Kidney (tissue), 13 donors: ENCODE measurements at regions not wholly inside any gene's neighbourhood (a gene's known extent, or its start where the extent isn't known, plus 50 kb on each side); places are given as distances from the start of the nearest gene placed in this dataset.

Experiments used
- DNase-seq, 5 donors: peaks; one replicate each; pipeline ENCODE4 v3.0.0-alpha.2; 2013 to 2020
- FAIRE-seq: peaks from 2 replicates; lab custom pipeline; 2012; peaks lifted over from hg19 to GRCh38; lab: Jason Lieb, UNC
- H3K27ac ChIP-seq, 2 donors: one replicate each; pipeline ENCODE4 v1.7.0; 2013; ENCODE audit warnings: low read depth in 2 of 2, low read length in 2 of 2, inconsistent platforms in 1 of 2
- H3K27me3 ChIP-seq: one replicate; pipeline ENCODE4 v1.7.1; 2013; ENCODE audit warnings: low read length, inconsistent platforms; ENCODE audit not compliant: control insufficient read depth, insufficient read depth
- H3K36me3 ChIP-seq, 3 donors: one replicate each; pipeline versions ENCODE4 v1.7.0 to v1.7.1; 2013; ENCODE audit warnings: low read length in 3 of 3, control low read depth in 1 of 3, inconsistent platforms in 1 of 3; ENCODE audit not compliant: insufficient read depth in 3 of 3, control insufficient read depth in 2 of 3
- H3K4me1 ChIP-seq, 3 donors: one replicate each; pipeline versions ENCODE4 v1.7.0 to v1.7.1; 2013; ENCODE audit warnings: low read length in 3 of 3, inconsistent platforms in 1 of 3, low read depth in 1 of 3; ENCODE audit not compliant: control insufficient read depth in 2 of 3, insufficient read depth in 2 of 3
- H3K4me3 ChIP-seq, 3 donors: one replicate each; pipeline versions ENCODE4 v1.7.0 to v1.8.1; 2013; ENCODE audit warnings: low read length in 3 of 3, control low read depth in 1 of 3, inconsistent platforms in 1 of 3
- H3K9ac ChIP-seq, 3 donors: one replicate each; pipeline versions ENCODE4 v1.7.0 to v1.7.1; 2013; ENCODE audit warnings: low read length in 3 of 3, control low read depth in 1 of 3, inconsistent platforms in 1 of 3
- H3K9me3 ChIP-seq, 3 donors: one replicate each; pipeline versions ENCODE4 v1.7.0 to v1.7.1; 2013; ENCODE audit warnings: low read length in 3 of 3, control low read depth in 1 of 3, inconsistent platforms in 1 of 3; ENCODE audit not compliant: control insufficient read depth in 2 of 3, insufficient read depth in 1 of 3
- intact Hi-C: fragments of 100-400 bp; cut with DNase I; formaldehyde crosslinking; loops from one replicate; pipeline ENCODE4 v1.11.1; 2022
- TF ChIP-seq, protein P1 (sequence below): IDR thresholded peaks from 3 replicates; pipeline ENCODE4 v1.5.1; 2012; ENCODE audit warnings: mild to moderate bottlenecking, moderate library complexity, borderline replicate concordance; ENCODE audit not compliant: insufficient read depth; ENCODE audit errors: extremely low read depth
- donor health status: control.
- donor health status: control.
- donor health status: control.
- donor health status: control.
- donor health status: control.
- donor health status: DM: yes; HTN: yes; CAD: no.
- donor health status: Normal renal cell carcinoma (clear cell type).

DNA sequence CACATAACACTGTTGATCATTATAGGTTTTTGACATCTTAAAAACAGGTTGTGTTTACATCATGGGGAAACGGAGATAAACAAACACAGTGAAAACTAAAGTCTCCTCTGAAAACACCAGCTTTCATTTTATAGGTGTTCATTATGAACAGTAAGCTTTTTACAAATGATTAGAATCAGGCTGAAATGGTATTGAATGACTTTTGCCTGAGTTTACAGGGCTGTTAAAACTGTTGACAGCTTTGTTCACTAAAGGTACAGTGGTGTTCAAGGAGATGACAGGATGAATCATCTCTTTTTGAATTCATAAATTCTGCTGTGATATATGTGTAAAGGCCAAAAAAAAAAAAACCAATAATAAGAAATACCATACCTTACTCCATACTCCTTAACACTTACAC, 184.6 kb upstream of the CNTN5 start:
- Histone ChIP-seq H3K4me1 (no peaks in the 10 kb centered on the region), H3K4me3 (no peak overlapping the region), H3K9me3 (no peaks in the 10 kb centered on the region), H3K27me3 (no peaks in the 10 kb centered on the region), H3K36me3 (no peaks in the 10 kb centered on the region), H3K27ac (no peak overlapping the region), H3K9ac (no peak overlapping the region)
- TF ChIP-seq, protein P1, sequence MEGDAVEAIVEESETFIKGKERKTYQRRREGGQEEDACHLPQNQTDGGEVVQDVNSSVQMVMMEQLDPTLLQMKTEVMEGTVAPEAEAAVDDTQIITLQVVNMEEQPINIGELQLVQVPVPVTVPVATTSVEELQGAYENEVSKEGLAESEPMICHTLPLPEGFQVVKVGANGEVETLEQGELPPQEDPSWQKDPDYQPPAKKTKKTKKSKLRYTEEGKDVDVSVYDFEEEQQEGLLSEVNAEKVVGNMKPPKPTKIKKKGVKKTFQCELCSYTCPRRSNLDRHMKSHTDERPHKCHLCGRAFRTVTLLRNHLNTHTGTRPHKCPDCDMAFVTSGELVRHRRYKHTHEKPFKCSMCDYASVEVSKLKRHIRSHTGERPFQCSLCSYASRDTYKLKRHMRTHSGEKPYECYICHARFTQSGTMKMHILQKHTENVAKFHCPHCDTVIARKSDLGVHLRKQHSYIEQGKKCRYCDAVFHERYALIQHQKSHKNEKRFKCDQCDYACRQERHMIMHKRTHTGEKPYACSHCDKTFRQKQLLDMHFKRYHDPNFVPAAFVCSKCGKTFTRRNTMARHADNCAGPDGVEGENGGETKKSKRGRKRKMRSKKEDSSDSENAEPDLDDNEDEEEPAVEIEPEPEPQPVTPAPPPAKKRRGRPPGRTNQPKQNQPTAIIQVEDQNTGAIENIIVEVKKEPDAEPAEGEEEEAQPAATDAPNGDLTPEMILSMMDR = no peak
- intact Hi-C loops = no loop called here
- FAIRE-seq (no peak), DNase-seq (no peak)

DNA sequence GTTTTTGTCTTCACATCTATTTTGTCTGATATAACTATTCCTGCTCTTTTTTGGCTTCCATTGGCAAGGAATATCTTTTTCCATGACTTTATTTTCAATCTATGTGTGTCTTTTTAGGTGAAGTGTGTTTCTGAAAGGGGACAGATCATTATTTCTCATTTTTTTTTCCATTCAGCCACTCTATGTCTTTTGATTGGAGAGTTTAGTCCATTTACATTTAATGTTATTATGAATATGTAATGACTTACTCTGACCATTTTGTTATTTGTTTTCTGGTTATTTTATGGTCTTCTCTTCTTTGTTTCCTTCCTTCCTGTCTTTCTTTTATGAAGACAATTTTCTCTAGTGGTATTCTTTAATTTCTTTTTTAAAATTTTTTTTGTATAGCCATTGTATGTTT, 178.6 kb upstream of the CNTN5 start:
- DNase-seq (no peak), FAIRE-seq (no peak)
- Histone ChIP-seq H3K9ac (no peak overlapping the region), H3K9me3 (peaks cover 0 to 5% (median 0%) of the 10 kb centered on the region in 3 donors), H3K27me3 (no peaks in the 10 kb centered on the region), H3K4me3 (no peak overlapping the region), H3K27ac (no peak overlapping the region), H3K4me1 (no peaks in the 10 kb centered on the region), H3K36me3 (no peaks in the 10 kb centered on the region)
- TF ChIP-seq, protein P1 = no peak
- intact Hi-C loops = no loop called here

DNA sequence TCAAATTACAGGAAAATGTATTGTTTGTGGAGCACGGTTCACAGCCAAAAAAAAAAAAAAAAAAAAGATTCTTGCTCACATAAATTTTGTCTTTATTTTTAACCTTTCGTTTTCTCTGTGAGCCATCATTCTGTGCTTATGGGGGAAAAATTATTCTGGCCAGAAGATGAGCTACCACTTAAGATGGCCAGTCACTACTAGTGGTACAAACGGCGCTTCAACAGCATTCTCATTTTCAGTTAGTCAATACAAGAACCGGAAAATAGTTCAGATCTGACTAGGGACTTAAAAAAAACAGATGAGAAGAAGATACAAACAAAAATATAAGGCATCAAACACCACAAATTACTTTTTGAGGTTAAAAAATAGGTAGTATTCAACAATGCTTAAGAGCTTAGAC, 158.6 kb upstream of the CNTN5 start:
- Histone ChIP-seq H3K27me3 (no peaks in the 10 kb centered on the region), H3K36me3 (no peaks in the 10 kb centered on the region), H3K9ac (no peak overlapping the region), H3K4me1 (no peaks in the 10 kb centered on the region), H3K4me3 (no peak overlapping the region), H3K27ac (no peak overlapping the region), H3K9me3 (no peaks in the 10 kb centered on the region)
- TF ChIP-seq, protein P1 = no peak
- FAIRE-seq (no peak), DNase-seq (no peak)
- intact Hi-C loops = no loop called here

DNA sequence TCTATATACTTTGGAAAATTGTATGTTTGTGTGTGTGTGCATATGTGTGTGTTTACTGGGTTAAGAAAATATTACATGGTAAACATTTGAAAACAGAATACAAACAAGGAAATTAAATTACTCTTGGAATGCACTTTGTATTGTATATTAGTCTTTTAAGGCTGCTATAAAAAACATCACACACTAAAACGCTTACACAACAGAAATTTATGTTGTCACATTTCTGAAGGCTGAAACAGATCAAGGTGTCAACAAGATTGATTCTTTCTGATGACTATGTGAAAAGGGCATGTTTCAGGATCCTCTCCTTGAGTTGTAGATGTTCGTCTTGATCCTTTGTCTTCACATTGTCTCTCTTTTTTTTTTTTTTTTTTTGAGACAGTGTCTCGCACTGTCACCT, 149.1 kb upstream of the CNTN5 start:
- no peaks in the 10 kb centered on the region for H3K36me3 ChIP-seq
- TF ChIP-seq, protein P1 = no peak
- DNase-seq = no peak
- H3K27ac ChIP-seq = no peak overlapping the region
- H3K9me3 ChIP-seq = no peaks in the 10 kb centered on the region
- H3K9ac ChIP-seq = no peak overlapping the region
- intact Hi-C loops = no loop called here
- no peaks in the 10 kb centered on the region for H3K4me1 ChIP-seq
- no peak overlapping the region for H3K4me3 ChIP-seq
- no peaks in the 10 kb centered on the region for H3K27me3 ChIP-seq
- no peak for FAIRE-seq
